ENCODE measurements at regions not wholly inside any gene's neighbourhood (a gene's known extent, or its start where the extent isn't known, plus 50 kb on each side); places are given as distances from the start of the nearest gene placed in this dataset.

- intact Hi-C loops (cut with micrococcal nuclease): no loop called here
Observed at GRCh38 chr2:81196933-81197628, 892.5 kb upstream of the LRRTM1 start.

GRCh38 chr2:81196383-81196851 lies 891.9 kb upstream of the LRRTM1 start:
- intact Hi-C loops (cut with micrococcal nuclease): no loop called here

- intact Hi-C loops (cut with micrococcal nuclease): no loop called here
Observed at GRCh38 chr2:81195774-81196382, 891.3 kb upstream of the LRRTM1 start.

- intact Hi-C loops (cut with micrococcal nuclease): no loop called here
Observed at GRCh38 chr2:81195017-81195773, 890.6 kb upstream of the LRRTM1 start.

GRCh38 chr2:81194581-81194980 lies 890.0 kb upstream of the LRRTM1 start:
- intact Hi-C loops (cut with micrococcal nuclease): no loop called here

GRCh38 chr2:81194176-81194575 lies 889.6 kb upstream of the LRRTM1 start:
- intact Hi-C loops (cut with micrococcal nuclease): no loop called here

GRCh38 chr2:81181845-81182244 lies 877.3 kb upstream of the LRRTM1 start:
- intact Hi-C loops (cut with micrococcal nuclease): no loop called here

GRCh38 chr2:81171447-81171846 lies 866.9 kb upstream of the LRRTM1 start:
- intact Hi-C loops (cut with micrococcal nuclease): no loop called here

GRCh38 chr2:81163583-81163982 lies 859.0 kb upstream of the LRRTM1 start:
- intact Hi-C loops (cut with micrococcal nuclease): no loop called here

GRCh38 chr2:81158505-81158904 lies 854.0 kb upstream of the LRRTM1 start:
- intact Hi-C loops (cut with micrococcal nuclease): no loop called here

GRCh38 chr2:81148323-81148722 lies 843.8 kb upstream of the LRRTM1 start:
- intact Hi-C loops (cut with micrococcal nuclease): no loop called here

- intact Hi-C loops (cut with micrococcal nuclease): no loop called here
Observed at GRCh38 chr2:81136296-81136695, 831.7 kb upstream of the LRRTM1 start.

GRCh38 chr2:81097361-81097760 lies 792.8 kb upstream of the LRRTM1 start:
- intact Hi-C loops (cut with micrococcal nuclease): no loop called here

GRCh38 chr2:81093031-81093430 lies 788.5 kb upstream of the LRRTM1 start:
- intact Hi-C loops (cut with micrococcal nuclease): no loop called here

- intact Hi-C loops (cut with micrococcal nuclease): no loop called here
Observed at GRCh38 chr2:81087646-81088045, 783.1 kb upstream of the LRRTM1 start.

GRCh38 chr2:81084101-81084500 lies 779.5 kb upstream of the LRRTM1 start:
- intact Hi-C loops (cut with micrococcal nuclease): no loop called here

- intact Hi-C loops (cut with micrococcal nuclease): no loop called here
Observed at GRCh38 chr2:81078631-81079030, 774.1 kb upstream of the LRRTM1 start.

- intact Hi-C loops (cut with micrococcal nuclease): no loop called here
Observed at GRCh38 chr2:81078102-81078501, 773.5 kb upstream of the LRRTM1 start.

- intact Hi-C loops (cut with micrococcal nuclease): no loop called here
Observed at GRCh38 chr2:81077396-81077795, 772.8 kb upstream of the LRRTM1 start.

- intact Hi-C loops (cut with micrococcal nuclease): no loop called here
Observed at GRCh38 chr2:81073412-81073811, 768.9 kb upstream of the LRRTM1 start.

- intact Hi-C loops (cut with micrococcal nuclease): no loop called here
Observed at GRCh38 chr2:81068144-81068543, 763.6 kb upstream of the LRRTM1 start.

GRCh38 chr2:81061016-81061415 lies 756.5 kb upstream of the LRRTM1 start:
- intact Hi-C loops (cut with micrococcal nuclease): no loop called here
